Heart right ventricle (tissue), 16 donors: ENCODE measurements at regions not wholly inside any gene's neighbourhood (a gene's known extent, or its start where the extent isn't known, plus 50 kb on each side); places are given as distances from the start of the nearest gene placed in this dataset.

Source experiments
- ATAC-seq, 8 donors: fragments of 200-7000 bp; cut with Tn5 transposase; one replicate each; pipeline ENCODE4 v1.9.1; 2020; ENCODE audit warnings: mild to moderate bottlenecking in 8 of 8, moderate library complexity in 8 of 8, moderate number of reproducible peaks in 1 of 8
- DNase-seq, 2 donors: peaks; one replicate each; pipeline ENCODE4 v3.0.0-alpha.2; 2020
- H3K27ac ChIP-seq, 10 donors: fragments of 200-600 bp; sonication (generic) in 2 of 10; one replicate each; pipeline versions ENCODE4 v1.5.0 to v1.8.0; 2020 to 2022; ENCODE audit warnings: mild to moderate bottlenecking in 3 of 10
- H3K27me3 ChIP-seq, 7 donors: fragments of 200-600 bp; one replicate each; pipeline ENCODE4 v1.8.0; 2021 to 2022; ENCODE audit warnings: mild to moderate bottlenecking in 2 of 7
- H3K36me3 ChIP-seq, 9 donors: fragments of 200-600 bp; sonication (generic) in 1 of 9; one replicate each; pipeline versions ENCODE4 v1.5.0 to v1.8.0; 2020 to 2022; ENCODE audit warnings: mild to moderate bottlenecking in 2 of 9
- H3K4me1 ChIP-seq, 9 donors: fragments of 200-600 bp; sonication (generic) in 1 of 9; one replicate each; pipeline versions ENCODE4 v1.5.0 to v1.8.0; 2020 to 2022; ENCODE audit warnings: mild to moderate bottlenecking in 4 of 9
- H3K4me3 ChIP-seq, 10 donors: fragments of 200-600 bp; sonication (generic) in 2 of 10; one replicate each; pipeline versions ENCODE4 v1.5.0 to v1.8.0; 2020 to 2022; ENCODE audit warnings: mild to moderate bottlenecking in 7 of 10, moderate library complexity in 2 of 10
- H3K9me3 ChIP-seq, 11 donors: fragments of 200-600 bp in 10 of 11; sonication (generic) in 2 of 11; one replicate each; pipeline versions ENCODE4 v1.5.0 to v1.8.0; 2013 to 2022; ENCODE audit warnings: mild to moderate bottlenecking in 2 of 11, control low read depth in 1 of 11, moderate library complexity in 1 of 11
- WGBS, 2 donors: extraction: QIAGEN DNeasy Blood & Tissue Kit; methylation state at CpG; one replicate each; pipeline ENCODE4 v1.1.7; 2013; ENCODE audit warnings: inconsistent platforms in 1 of 2; 5-methylcytosine and 5-hydroxymethylcytosine counted together
- intact Hi-C, 10 donors: fragments of 100-400 bp; cut with DNase I; formaldehyde crosslinking; loops; one replicate each; pipeline versions ENCODE4 v1.11.1 to v1.14.2; 2022
- TF ChIP-seq, protein P1 (sequence below), 9 donors: fragments of 200-600 bp; sonication (generic) in 2 of 9; IDR thresholded peaks; one replicate each; pipeline versions ENCODE4 v1.5.0 to v1.8.0; 2021 to 2022; ENCODE audit warnings: antibody characterized with exemption in 9 of 9, mild to moderate bottlenecking in 5 of 9, moderate library complexity in 1 of 9
- donor health status: Arrhythmogenic right ventricular cardiomyopathy.
- donor health status: ischemic (EF 13 %, LVEDD 7.1; RV severe dilation, severe dysfunction).
- donor health status: healthy with polysubstance abuse.
- donor health status: DM: no; HTN: yes; CAD: no.
- donor health status: DM: no; HTN: no; CAD: no.
- donor health status: ischemic (EF 25% LVEDD 6.9; RV normal size, moderate dysfunction).
- donor health status: ischemic (EF 25% LVEDD 5.7; RV mildly dilated, moderate dysfunction).
- donor health status: healthy.
- donor health status: DM: yes; HTN: yes; CAD: no.
- donor health status: Ischemic cardiomyopathy.
- donor health status: ischemic (EF 35%, LVEDD 5.7; RV mildly dilated, moderate dysfunction).
- donor health status: nonischemic (EF 11% LVEDD 7.7; RV severe dilation, severe dysfunction).
- donor health status: DM: yes; HTN: yes; CAD: no.
- donor health status: PGD.
- donor health status: ischemic (EF 29% LVEDD 5.4; RV normal size, mild dysfunction).
- donor health status: nonischemic (EF 23%, LVEDD 6.1; RV moderate dilation, normal function).

GRCh38 chr4:166277853-166278252, 404.8 kb downstream of the TLL1 start:
- WGBS, 2 donors: 82 to 89% methylated on average over 1 of the region's 1 CpG
- Histone ChIP-seq H3K4me1 (no peaks in the 10 kb centered on the region), H3K36me3 (no peaks in the 10 kb centered on the region), H3K27ac (no peak overlapping the region), H3K4me3 (no peak overlapping the region), H3K27me3 (no peaks in the 10 kb centered on the region), H3K9me3 (no peaks in the 10 kb centered on the region)
- TF ChIP-seq, protein P1, sequence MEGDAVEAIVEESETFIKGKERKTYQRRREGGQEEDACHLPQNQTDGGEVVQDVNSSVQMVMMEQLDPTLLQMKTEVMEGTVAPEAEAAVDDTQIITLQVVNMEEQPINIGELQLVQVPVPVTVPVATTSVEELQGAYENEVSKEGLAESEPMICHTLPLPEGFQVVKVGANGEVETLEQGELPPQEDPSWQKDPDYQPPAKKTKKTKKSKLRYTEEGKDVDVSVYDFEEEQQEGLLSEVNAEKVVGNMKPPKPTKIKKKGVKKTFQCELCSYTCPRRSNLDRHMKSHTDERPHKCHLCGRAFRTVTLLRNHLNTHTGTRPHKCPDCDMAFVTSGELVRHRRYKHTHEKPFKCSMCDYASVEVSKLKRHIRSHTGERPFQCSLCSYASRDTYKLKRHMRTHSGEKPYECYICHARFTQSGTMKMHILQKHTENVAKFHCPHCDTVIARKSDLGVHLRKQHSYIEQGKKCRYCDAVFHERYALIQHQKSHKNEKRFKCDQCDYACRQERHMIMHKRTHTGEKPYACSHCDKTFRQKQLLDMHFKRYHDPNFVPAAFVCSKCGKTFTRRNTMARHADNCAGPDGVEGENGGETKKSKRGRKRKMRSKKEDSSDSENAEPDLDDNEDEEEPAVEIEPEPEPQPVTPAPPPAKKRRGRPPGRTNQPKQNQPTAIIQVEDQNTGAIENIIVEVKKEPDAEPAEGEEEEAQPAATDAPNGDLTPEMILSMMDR (IDR thresholded peaks at IDR 0.05): no peak
- intact Hi-C loops: no loop called here
- DNase-seq: no peak
- no peak for ATAC-seq

DNA sequence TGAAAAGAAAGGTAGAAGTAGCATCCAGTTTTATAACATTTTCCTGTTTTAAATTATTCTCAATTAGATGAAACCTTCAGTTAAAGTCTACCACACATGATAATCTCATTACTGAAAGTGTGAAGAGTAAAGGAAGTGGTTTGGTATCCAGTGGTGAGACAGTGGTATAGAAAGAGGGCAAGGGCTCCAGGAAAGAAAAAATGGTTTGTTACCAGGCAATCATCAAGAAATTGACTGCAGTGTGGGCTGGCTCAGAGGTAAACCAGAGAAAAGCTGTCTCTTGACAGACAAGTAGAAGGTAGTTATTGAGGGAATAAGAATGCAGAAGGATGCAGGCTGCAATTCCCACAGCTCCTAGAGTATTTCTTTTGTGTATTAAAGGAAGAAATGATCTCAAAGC, 406.2 kb downstream of the TLL1 start:
- Histone ChIP-seq H3K4me3 (no peak overlapping the region), H3K9me3 (no peaks in the 10 kb centered on the region), H3K36me3 (no peaks in the 10 kb centered on the region), H3K27ac (no peak overlapping the region), H3K27me3 (no peaks in the 10 kb centered on the region), H3K4me1 (no peaks in the 10 kb centered on the region)
- intact Hi-C loops: no loop called here
- DNase-seq (no peak), ATAC-seq (no peak)
- TF ChIP-seq, protein P1 (IDR thresholded peaks at IDR 0.05): no peak

- ATAC-seq (no peak), DNase-seq (no peak)
- Histone ChIP-seq H3K27me3 (no peaks in the 10 kb centered on the region), H3K36me3 (no peaks in the 10 kb centered on the region), H3K27ac (no peak overlapping the region), H3K9me3 (no peaks in the 10 kb centered on the region), H3K4me3 (no peak overlapping the region), H3K4me1 (no peaks in the 10 kb centered on the region)
- 40 to 48% methylated on average over 1 of the region's 1 CpG for WGBS, 2 donors
- intact Hi-C loops: no loop called here
- TF ChIP-seq, protein P1 (IDR thresholded peaks at IDR 0.05): no peak
Measured at GRCh38 chr4:166280642-166281041, 407.6 kb downstream of the TLL1 start.

- H3K4me1 ChIP-seq: no peaks in the 10 kb centered on the region
- H3K27ac ChIP-seq: no peak overlapping the region
- no peak for ATAC-seq
- no peak overlapping the region for H3K4me3 ChIP-seq
- 0% methylated on average over 1 of the region's 1 CpG for WGBS, 2 donors
- TF ChIP-seq, protein P1 (IDR thresholded peaks at IDR 0.05): no peak
- intact Hi-C loops: no loop called here
- no peaks in the 10 kb centered on the region for H3K27me3 ChIP-seq
- H3K36me3 ChIP-seq: no peaks in the 10 kb centered on the region
- no peaks in the 10 kb centered on the region for H3K9me3 ChIP-seq
- no peak for DNase-seq
Measured at GRCh38 chr4:166282081-166282770, 409.2 kb downstream of the TLL1 start.
